ENCODE measurements at regions not wholly inside any gene's neighbourhood (a gene's known extent, or its start where the extent isn't known, plus 50 kb on each side); places are given as distances from the start of the nearest gene placed in this dataset.
"Not testable (repeated sequence)": the region's sequence is repeated elsewhere in the genome, so short reads cannot be mapped to it uniquely, and the experiment has no call there.

DNA sequence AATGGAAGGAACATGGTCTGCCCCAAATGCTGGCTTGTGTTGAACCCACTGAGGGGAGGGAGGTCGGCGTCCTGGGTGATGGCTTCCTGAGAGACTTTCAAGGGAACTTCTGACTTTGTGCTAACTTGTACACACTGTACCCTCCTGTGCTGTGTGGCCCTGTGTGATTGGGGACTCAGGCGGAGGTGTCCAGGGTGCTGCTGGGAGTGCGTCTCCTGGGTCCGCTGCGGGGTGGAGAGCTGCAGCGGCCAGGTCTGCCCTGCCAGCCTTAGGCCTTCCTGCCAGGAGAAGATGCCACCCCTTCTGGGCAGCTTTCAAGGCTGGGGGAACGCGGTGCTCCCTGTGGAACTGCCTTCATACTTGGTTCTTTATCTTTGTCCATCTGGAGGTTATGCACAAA, 170.1 kb downstream of the URI1 start:
- ChIA-PET CTCF (no interaction called here), POLR2A (no interaction called here)
- TF ChIP-seq, protein P1, sequence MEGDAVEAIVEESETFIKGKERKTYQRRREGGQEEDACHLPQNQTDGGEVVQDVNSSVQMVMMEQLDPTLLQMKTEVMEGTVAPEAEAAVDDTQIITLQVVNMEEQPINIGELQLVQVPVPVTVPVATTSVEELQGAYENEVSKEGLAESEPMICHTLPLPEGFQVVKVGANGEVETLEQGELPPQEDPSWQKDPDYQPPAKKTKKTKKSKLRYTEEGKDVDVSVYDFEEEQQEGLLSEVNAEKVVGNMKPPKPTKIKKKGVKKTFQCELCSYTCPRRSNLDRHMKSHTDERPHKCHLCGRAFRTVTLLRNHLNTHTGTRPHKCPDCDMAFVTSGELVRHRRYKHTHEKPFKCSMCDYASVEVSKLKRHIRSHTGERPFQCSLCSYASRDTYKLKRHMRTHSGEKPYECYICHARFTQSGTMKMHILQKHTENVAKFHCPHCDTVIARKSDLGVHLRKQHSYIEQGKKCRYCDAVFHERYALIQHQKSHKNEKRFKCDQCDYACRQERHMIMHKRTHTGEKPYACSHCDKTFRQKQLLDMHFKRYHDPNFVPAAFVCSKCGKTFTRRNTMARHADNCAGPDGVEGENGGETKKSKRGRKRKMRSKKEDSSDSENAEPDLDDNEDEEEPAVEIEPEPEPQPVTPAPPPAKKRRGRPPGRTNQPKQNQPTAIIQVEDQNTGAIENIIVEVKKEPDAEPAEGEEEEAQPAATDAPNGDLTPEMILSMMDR (IDR thresholded peaks at IDR 0.05; ENCODE audit: insufficient read depth in 1 of 2, low read depth in 1 of 2, low read length in 1 of 2, severe bottlenecking in 1 of 2, unreplicated experiment in 1 of 2) = no peak
- intact Hi-C loops (cut with micrococcal nuclease; ENCODE audit: unreplicated experiment) = no loop called here
- H3K4me1 Mint-ChIP-seq (ENCODE audit: low read depth, unreplicated experiment) = no peaks in the 10 kb centered on the region
- no peaks in the 10 kb centered on the region for H3K27me3 ChIP-seq (replicated peaks; ENCODE audit: control insufficient read depth, insufficient read depth, low read length)
- no peaks in the 10 kb centered on the region for H3K4me1 ChIP-seq
- H3K36me3 ChIP-seq (ENCODE audit: control insufficient read depth, insufficient read depth, low read length) = no peaks in the 10 kb centered on the region
- H3K4me3 ChIP-seq (ENCODE audit: low read depth, low read length) = no peak overlapping the region
- H3K4me3 Mint-ChIP-seq (ENCODE audit: unreplicated experiment) = no peak overlapping the region
- no peaks in the 10 kb centered on the region for H3K9me3 ChIP-seq
- H3K9me3 Mint-ChIP-seq (ENCODE audit: unreplicated experiment) = no peaks in the 10 kb centered on the region
- H3K36me3 Mint-ChIP-seq (ENCODE audit: insufficient read depth, unreplicated experiment) = no peaks in the 10 kb centered on the region
- H3K27me3 Mint-ChIP-seq (ENCODE audit: insufficient read depth, unreplicated experiment) = peaks cover 6% of the 10 kb centered on the region
- BruUV-seq (replicated peaks) = no TSS peak
- no peak for DNase-seq
- no peak overlapping the region for H3K27ac Mint-ChIP-seq (ENCODE audit: unreplicated experiment)

DNA sequence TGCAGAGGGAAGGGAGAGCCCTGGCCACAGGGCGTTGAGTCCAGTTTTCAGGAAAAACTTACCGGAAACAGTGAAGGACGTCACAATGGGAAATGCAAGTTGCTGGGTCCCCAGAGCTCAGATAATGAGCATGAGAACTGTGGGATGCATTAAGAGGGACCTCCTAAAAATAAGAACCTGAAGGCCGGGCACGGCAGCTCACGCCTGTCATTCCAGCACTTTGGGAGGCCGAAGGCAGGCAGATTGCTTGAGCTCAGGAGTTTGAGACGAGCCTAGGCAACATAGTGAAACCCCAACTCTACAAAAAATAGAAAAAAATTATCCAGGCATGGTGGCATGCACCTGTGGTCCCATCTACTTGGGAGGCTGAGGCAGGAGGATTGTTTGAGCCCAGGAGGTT, 170.6 kb downstream of the URI1 start:
- TF ChIP-seq, protein P1 (IDR thresholded peaks at IDR 0.05; ENCODE audit: insufficient read depth in 1 of 2, low read depth in 1 of 2, low read length in 1 of 2, severe bottlenecking in 1 of 2, unreplicated experiment in 1 of 2) = no peak
- no peak overlapping the region for H3K4me3 ChIP-seq (ENCODE audit: low read depth, low read length)

DNA sequence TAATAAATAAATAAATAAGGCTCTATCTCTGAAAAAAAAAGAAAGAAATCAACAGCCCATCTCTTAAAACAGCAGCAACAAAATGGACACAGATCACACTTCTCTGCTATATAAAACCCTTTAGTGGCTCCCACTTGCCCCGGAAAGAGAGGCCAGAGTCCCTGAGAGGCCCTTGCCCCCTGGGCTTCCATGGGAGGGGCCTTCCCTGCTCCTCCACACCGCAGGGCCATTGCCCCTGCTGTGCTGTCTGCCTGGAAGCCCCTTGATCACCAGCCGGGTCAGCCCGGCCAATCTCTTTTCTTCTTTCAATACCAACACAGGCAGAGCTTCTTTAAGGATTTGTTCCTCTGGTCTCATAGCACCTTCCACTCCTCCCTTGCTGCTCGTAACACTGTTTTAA, 171.1 kb downstream of the URI1 start:
- intact Hi-C loops (cut with micrococcal nuclease; ENCODE audit: unreplicated experiment) = no loop called here
- H3K4me3 Mint-ChIP-seq (ENCODE audit: unreplicated experiment) = no peak overlapping the region
- no TSS peak for BruUV-seq (replicated peaks)
- Histone ChIP-seq H3K4me1 (no peaks in the 10 kb centered on the region), H3K27me3 (replicated peaks; ENCODE audit: control insufficient read depth, insufficient read depth, low read length) (no peaks in the 10 kb centered on the region), H3K9me3 (no peaks in the 10 kb centered on the region), H3K4me3 (ENCODE audit: low read depth, low read length) (no peak overlapping the region), H3K36me3 (ENCODE audit: control insufficient read depth, insufficient read depth, low read length) (no peaks in the 10 kb centered on the region)
- H3K27me3 Mint-ChIP-seq (ENCODE audit: insufficient read depth, unreplicated experiment) = peaks cover 3% of the 10 kb centered on the region
- H3K27ac Mint-ChIP-seq (ENCODE audit: unreplicated experiment) = no peak overlapping the region
- CTCF ChIA-PET = no interaction called here
- DNase-seq = no peak
- TF ChIP-seq, protein P1 (IDR thresholded peaks at IDR 0.05; ENCODE audit: insufficient read depth in 1 of 2, low read depth in 1 of 2, low read length in 1 of 2, severe bottlenecking in 1 of 2, unreplicated experiment in 1 of 2) = no peak
- H3K4me1 Mint-ChIP-seq (ENCODE audit: low read depth, unreplicated experiment) = no peaks in the 10 kb centered on the region
- H3K9me3 Mint-ChIP-seq (ENCODE audit: unreplicated experiment) = no peaks in the 10 kb centered on the region
- H3K36me3 Mint-ChIP-seq (ENCODE audit: insufficient read depth, unreplicated experiment) = no peaks in the 10 kb centered on the region
- POLR2A ChIA-PET = no interaction called here

More for the DNA sequence above, 170.6 kb downstream of the URI1 start:
- POLR2A ChIA-PET = no interaction called here
- BruUV-seq (replicated peaks) = no TSS peak
- Histone ChIP-seq H3K27me3 (replicated peaks; ENCODE audit: control insufficient read depth, insufficient read depth, low read length) (no peaks in the 10 kb centered on the region), H3K36me3 (ENCODE audit: control insufficient read depth, insufficient read depth, low read length) (no peaks in the 10 kb centered on the region), H3K9me3 (no peaks in the 10 kb centered on the region), H3K4me1 (no peaks in the 10 kb centered on the region)
- Mint-ChIP-seq H3K4me3 (ENCODE audit: unreplicated experiment) (no peak overlapping the region), H3K27me3 (ENCODE audit: insufficient read depth, unreplicated experiment) (peaks cover 3% of the 10 kb centered on the region), H3K27ac (ENCODE audit: unreplicated experiment) (no peak overlapping the region), H3K36me3 (ENCODE audit: insufficient read depth, unreplicated experiment) (no peaks in the 10 kb centered on the region), H3K4me1 (ENCODE audit: low read depth, unreplicated experiment) (no peaks in the 10 kb centered on the region), H3K9me3 (ENCODE audit: unreplicated experiment) (no peaks in the 10 kb centered on the region)
- DNase-seq = no peak
- intact Hi-C loops (cut with micrococcal nuclease; ENCODE audit: unreplicated experiment) = no loop called here
- CTCF ChIA-PET = no interaction called here

DNA sequence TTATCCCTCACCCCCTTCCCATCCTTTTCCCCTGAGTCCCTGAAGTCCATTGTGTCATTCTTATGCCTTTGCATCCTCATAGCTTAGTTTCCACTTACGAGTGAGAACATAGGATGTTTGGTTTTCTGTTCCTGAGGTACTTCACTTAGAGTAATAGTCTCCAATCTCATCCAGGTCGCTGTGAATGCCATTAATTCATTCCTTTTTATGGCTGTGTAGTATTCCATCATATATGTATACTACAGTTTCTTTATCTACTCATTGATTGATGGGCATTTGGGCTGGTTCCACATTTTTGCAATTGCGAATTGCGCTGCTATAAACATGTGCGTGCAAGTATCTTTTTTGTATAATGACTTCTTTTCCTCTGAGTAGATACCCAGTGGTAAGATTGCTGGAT, 172.1 kb downstream of the URI1 start:
- intact Hi-C loops (cut with micrococcal nuclease; ENCODE audit: unreplicated experiment); BruUV-seq (replicated peaks); H3K27ac Mint-ChIP-seq (ENCODE audit: unreplicated experiment); H3K36me3 ChIP-seq (ENCODE audit: control insufficient read depth, insufficient read depth, low read length); POLR2A ChIA-PET; H3K4me1 ChIP-seq; H3K9me3 Mint-ChIP-seq (ENCODE audit: unreplicated experiment); H3K9me3 ChIP-seq; H3K4me3 Mint-ChIP-seq (ENCODE audit: unreplicated experiment); H3K27me3 ChIP-seq (replicated peaks; ENCODE audit: control insufficient read depth, insufficient read depth, low read length); CTCF ChIA-PET; H3K4me3 ChIP-seq (ENCODE audit: low read depth, low read length); DNase-seq; H3K27me3 Mint-ChIP-seq (ENCODE audit: insufficient read depth, unreplicated experiment); H3K36me3 Mint-ChIP-seq (ENCODE audit: insufficient read depth, unreplicated experiment); H3K4me1 Mint-ChIP-seq (ENCODE audit: low read depth, unreplicated experiment): not testable (repeated sequence)
